Activated CD4-positive, CD25-positive, alpha-beta regulatory T cell treated with anti-CD3 and anti-CD28 coated beads, Interleukin-2, amount 50 U/mL, for 72 hours (primary cell): ENCODE measurements at regions not wholly inside any gene's neighbourhood (a gene's known extent, or its start where the extent isn't known, plus 50 kb on each side); places are given as distances from the start of the nearest gene placed in this dataset.

Experiments
- DNase-seq: peaks from one replicate; pipeline ENCODE4 v3.0.0; 2021

- DNase-seq: no peak
Observed at GRCh38 chr6:113445201-113445600, 411.9 kb upstream of the MARCKS start.

GRCh38 chr6:113447088-113447831 is 409.9 kb upstream of the MARCKS start:
- DNase-seq: no peak

GRCh38 chr6:113449051-113449450 is 408.1 kb upstream of the MARCKS start:
- DNase-seq: no peak

- DNase-seq: no peak
Observed at GRCh38 chr6:113450061-113450465, 407.1 kb upstream of the MARCKS start.

GRCh38 chr6:113451049-113451448 is 406.1 kb upstream of the MARCKS start:
- no peak for DNase-seq

GRCh38 chr6:113457198-113457597 is 399.9 kb upstream of the MARCKS start:
- DNase-seq: no peak

GRCh38 chr6:113457751-113458150 is 399.4 kb upstream of the MARCKS start:
- no peak for DNase-seq

GRCh38 chr6:113458368-113459010 is 398.7 kb upstream of the MARCKS start:
- DNase-seq: no peak

- no peak for DNase-seq
Observed at GRCh38 chr6:113461153-113461932, 395.8 kb upstream of the MARCKS start.

- no peak for DNase-seq
Observed at GRCh38 chr6:113464536-113464935, 392.6 kb upstream of the MARCKS start.

- no peak for DNase-seq
Observed at GRCh38 chr6:113464960-113465359, 392.2 kb upstream of the MARCKS start.

GRCh38 chr6:113466526-113466925 is 390.6 kb upstream of the MARCKS start:
- no peak for DNase-seq

GRCh38 chr6:113475392-113475791 is 381.8 kb upstream of the MARCKS start:
- no peak for DNase-seq

- DNase-seq: no peak
Observed at GRCh38 chr6:113476937-113477839, 380.0 kb upstream of the MARCKS start.

- no peak for DNase-seq
Observed at GRCh38 chr6:113480616-113481015, 376.5 kb upstream of the MARCKS start.

GRCh38 chr6:113481458-113481857 is 375.7 kb upstream of the MARCKS start:
- DNase-seq: no peak

GRCh38 chr6:113481910-113482309 is 375.2 kb upstream of the MARCKS start:
- no peak for DNase-seq

GRCh38 chr6:113482771-113483170 is 374.4 kb upstream of the MARCKS start:
- no peak for DNase-seq

- DNase-seq: no peak
Observed at GRCh38 chr6:113486199-113486598, 370.9 kb upstream of the MARCKS start.

GRCh38 chr6:113487489-113488058 is 369.6 kb upstream of the MARCKS start:
- no peak for DNase-seq

GRCh38 chr6:113488061-113488460 is 369.1 kb upstream of the MARCKS start:
- no peak for DNase-seq
